Activated CD8-positive, alpha-beta memory T cell treated with anti-CD3 and anti-CD28 coated beads, Interleukin-2, amount 50 U/mL, for 48 hours (primary cell): ENCODE measurements at regions not wholly inside any gene's neighbourhood (a gene's known extent, or its start where the extent isn't known, plus 50 kb on each side); places are given as distances from the start of the nearest gene placed in this dataset.

Source experiments
- DNase-seq: peaks from one replicate; pipeline ENCODE4 v3.0.0-alpha.2; 2020

- DNase-seq: no peak
These were observed 497.1 kb upstream of the PLXNA2 start for GRCh38 chr1:208741296-208741695.

GRCh38 chr1:208743361-208743760, 499.2 kb upstream of the PLXNA2 start:
- no peak for DNase-seq

- DNase-seq: no peak
These were observed 503.8 kb upstream of the PLXNA2 start for GRCh38 chr1:208747979-208748378.

GRCh38 chr1:208748387-208749165, 504.4 kb upstream of the PLXNA2 start:
- no peak for DNase-seq

DNA sequence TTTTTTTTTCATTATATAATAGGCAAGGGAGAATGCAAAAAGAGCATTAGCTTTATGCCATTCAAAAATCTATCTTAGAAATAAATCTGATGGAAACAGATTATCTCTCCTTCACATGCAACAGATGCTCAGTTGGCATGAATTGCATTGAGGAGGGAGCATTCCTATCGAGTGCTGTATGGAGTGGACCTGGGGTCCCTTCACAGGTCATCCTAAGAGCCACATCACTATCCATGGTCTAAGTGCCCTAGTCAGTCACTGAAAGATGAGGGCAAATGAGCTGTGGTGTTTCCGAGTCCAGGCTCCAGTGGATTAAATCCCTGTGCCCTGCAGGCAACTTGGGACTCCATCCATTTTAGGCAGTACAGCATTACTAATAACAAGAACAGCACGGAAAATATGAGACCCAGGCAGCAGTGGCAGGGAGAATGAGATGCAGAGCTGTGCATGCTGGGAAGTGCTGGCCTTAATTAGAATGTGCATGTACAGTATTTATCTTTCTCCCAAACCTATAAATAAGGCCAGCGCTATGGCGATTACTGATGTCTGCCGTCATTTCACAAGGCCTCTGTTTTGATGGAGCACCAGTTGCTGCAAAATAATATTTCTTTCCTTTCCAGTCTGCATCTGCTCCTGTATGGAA, 512.3 kb upstream of the PLXNA2 start:
- DNase-seq: no peak

DNA sequence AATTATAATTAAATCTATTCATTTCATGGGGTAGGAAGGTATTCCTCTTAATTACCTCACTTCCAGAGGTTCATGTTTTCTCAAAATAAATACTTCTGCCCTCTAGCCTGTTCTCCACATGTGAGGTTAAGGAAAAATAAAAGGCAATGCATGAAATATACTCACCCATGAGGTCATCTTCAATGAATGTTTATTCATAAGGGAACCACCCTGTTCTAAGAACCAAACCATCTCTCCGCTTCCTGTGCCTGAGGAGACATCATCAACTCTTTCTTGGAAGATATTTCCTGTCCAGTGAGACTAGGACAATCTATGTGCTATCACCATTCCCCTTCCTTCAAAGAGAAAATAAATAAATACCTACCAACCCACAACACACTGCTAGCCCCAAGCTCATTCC, 513.7 kb upstream of the PLXNA2 start:
- DNase-seq: no peak

- no peak for DNase-seq
These were observed 515.1 kb upstream of the PLXNA2 start for GRCh38 chr1:208759255-208759654.

GRCh38 chr1:208763971-208764370, 519.8 kb upstream of the PLXNA2 start:
- no peak for DNase-seq

DNA sequence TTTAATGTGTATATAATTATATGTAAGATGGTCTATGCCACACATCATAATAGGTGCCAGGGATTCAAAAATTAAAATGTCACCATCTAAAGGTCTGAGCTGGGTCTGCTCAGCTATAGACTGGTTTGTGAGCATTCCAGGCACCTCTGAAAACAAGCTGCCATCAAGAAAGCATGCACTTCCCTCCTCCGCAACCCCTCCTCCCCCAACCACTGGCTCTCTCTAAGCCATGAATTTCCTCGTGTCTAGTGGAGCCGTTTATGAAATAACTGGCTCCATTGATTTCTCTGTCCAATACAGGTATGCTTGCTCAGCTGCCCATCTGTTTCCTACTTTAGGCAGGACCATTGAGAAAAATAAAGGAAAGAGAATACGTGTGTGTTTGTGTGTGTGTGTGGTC, 522.6 kb upstream of the PLXNA2 start:
- no peak for DNase-seq

GRCh38 chr1:208767816-208768215, 523.6 kb upstream of the PLXNA2 start:
- no peak for DNase-seq

DNA sequence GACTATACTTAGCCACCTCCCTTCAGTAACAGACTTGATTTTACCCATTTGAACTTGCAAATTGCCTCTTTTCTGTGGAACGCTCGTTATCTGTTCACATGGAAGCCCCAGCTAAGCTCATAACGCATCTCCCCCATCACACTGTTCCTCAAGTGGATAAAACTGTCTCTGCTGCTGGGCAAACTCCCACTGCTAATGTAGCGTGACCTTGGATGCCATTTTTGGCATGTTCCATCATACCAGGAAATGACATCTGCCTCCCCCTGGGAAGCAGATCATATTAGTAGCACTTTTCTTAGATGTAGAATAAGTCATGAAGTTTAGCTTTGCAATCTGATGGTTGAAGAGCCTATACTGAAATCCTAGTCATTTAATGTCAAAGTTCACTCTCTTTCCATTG, 528.7 kb upstream of the PLXNA2 start:
- no peak for DNase-seq

DNA sequence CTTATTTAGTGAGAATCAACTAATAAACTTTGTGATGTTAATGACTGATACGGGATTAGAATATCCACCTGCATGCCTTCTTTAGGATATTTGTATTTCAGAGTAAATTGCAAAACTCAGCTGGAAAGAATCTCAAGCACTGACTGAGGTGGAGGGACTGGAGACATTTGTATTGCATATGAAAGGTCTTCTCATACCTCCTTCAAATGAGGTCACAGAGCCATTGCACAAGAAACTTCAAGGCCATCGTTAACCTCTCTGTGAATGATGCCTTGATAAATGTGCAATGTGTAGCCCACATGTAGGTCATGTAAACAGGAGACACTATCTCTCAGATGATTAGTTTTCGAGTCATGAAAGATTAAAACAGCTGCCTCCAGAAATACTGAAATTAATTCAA, 531.7 kb upstream of the PLXNA2 start:
- DNase-seq: no peak

GRCh38 chr1:208778417-208778816, 534.2 kb upstream of the PLXNA2 start:
- no peak for DNase-seq

GRCh38 chr1:208781391-208782045, 537.3 kb upstream of the PLXNA2 start:
- DNase-seq: no peak

DNA sequence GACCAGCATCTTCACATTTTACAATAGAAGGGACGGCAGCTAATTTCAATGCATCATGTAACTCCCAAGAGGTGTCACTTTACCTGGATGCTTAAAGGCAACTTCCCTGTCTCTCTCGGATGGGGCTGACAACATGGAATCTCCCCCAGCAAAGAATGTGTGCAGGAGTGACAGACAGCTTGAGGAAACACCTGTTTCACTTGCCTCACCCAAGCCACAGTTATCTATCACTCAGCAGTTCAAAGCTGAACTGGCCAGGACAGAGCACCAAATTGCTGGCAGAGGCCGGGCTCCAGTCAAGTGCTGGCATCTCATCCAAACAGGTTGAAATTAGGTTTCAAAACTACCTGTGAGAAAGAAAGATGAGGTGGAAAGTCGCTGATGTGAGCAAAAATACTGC, 538.0 kb upstream of the PLXNA2 start:
- DNase-seq: no peak

DNA sequence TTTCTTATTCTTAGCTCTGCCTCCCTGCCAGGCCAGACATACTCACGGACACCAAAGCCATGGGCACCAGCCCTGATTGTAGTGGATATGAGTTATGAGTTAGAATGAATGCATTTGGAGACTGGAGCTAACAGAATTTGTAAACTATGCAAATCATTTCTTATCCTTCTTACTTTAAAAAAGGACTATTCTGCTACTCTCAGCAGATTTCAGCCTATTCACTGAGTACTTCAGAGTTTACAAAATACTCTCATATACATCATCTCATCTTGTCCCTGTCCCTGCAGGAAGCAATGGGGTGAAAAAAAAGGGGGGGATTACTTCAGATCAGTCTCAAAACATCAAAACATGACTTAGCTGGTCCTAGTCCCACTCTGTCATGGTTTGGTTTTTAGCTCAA, 541.4 kb upstream of the PLXNA2 start:
- no peak for DNase-seq

DNA sequence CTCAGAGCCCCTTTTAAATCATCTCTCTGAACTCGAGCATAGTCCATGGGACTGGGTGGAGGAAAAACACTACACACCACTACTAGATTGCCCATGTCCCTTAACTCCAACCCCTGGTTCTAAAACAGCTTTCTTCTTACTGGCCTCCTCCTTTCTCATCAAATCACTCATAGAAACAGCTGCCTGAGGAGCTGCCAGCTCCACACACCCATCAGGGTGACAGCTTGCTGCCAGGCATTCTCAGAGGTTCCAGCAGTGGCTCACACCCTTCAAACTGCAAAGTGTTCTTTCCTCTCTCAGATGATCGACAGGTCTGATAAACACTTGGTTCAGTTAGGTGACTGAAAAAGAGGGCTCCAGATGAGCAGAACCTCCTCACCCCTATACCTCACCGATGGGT, 543.0 kb upstream of the PLXNA2 start:
- no peak for DNase-seq

DNA sequence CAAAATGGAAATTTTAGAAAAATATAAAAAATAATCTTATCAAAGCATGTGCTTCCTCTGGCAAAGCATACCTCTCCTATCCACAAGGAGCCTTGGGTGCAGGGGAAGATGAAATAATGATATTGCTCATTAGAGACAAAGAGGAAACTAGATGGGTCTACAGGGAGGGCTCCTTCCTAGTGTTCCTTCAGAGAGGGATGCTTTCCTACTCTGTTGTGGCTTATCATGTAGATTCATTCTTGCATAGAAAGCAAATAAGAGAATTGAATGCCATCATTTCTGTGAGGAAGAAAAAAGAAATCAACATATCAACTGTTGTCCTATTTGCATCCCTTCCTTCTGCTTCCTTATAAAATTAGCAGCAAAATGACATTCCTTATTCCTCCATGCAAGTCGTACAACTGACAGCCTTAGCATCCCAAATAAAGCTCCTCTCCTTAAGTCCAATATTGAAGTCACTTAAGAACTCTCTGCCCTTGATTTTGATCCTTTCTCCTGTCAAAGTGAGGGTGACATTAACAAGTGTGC, 543.9 kb upstream of the PLXNA2 start:
- DNase-seq: no peak

DNA sequence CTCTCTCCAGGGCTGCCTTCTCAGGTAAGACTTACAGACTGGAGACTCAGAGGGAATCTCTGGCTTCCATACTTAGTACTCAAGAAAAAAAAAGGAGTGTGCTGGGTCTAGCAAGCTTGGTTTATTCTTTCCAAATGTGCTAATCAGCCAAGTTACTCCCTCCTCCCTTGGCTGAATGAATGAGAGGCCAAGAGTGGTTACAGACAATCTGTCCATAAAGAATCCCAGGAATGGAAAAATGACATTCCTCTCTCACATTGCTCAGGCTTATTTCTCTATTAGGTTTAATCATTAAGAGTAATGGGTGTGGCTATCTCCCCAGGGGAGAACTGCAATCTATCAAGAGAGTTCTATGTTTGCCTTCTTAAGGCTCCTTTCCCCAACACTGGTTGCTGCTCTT, 547.3 kb upstream of the PLXNA2 start:
- DNase-seq: no peak

DNA sequence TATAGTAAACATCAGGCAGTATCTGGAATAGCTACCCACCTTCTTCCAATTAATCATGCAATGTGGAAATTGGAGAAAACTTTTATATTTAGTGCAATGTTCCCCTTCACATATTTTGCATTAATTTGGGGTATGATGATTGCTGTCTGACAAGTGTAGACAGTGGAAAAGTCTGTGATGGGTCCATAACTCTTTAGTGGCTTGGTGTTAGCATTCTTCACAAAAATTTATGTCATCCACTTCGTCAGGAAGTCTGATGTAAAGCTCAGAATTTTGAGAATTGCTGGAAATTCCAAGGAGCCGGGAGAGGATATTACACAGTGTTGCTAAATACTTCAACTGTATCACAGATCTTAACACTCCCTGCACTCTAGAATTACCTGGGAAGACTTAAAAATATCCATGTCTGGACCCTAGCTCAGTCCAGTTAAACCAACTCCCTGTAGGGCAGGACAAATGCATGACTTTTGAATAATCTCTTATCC, 549.7 kb upstream of the PLXNA2 start:
- no peak for DNase-seq

- DNase-seq: no peak
These were observed 555.0 kb upstream of the PLXNA2 start for GRCh38 chr1:208799186-208799585.

DNA sequence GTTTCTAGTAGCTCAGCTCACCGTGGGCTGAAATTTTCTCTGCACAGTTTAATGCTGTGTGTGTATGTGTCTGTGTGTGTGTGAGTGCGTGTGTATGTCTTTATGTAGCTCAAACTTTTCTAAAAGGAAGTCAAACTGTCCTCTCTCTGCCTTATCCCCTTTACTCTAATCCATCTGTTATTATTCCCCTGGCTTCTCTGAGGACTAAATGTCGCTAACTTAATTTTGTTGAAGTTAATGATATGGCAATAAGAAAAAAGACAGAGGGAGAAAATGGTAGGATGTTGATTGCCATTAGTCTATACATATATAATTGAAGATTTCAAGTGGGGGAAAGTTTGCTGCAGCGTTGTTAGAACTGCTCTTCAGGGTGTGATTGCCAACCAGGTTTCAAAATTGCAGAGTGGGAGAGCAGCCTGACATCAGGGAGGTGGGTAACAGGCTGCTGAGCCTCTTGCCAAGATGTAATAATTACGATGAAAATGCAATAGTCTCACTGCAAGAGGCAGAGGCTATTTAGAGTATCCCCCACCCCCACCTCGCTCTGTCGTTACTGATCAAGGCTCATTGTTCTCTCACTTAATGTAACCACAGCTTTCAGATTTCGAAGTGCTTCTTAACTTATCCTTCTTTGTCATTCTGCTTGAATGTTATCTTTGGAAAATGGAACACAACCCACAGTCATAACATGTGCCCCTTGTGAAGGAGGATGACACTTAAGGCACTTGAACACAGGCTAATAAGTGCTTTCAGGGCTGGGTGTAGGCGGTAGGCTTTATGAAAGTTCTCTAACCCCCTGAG, 559.0 kb upstream of the PLXNA2 start:
- no peak for DNase-seq
